HFF-Myc (cell line): ENCODE measurements at regions not wholly inside any gene's neighbourhood (a gene's known extent, or its start where the extent isn't known, plus 50 kb on each side); places are given as distances from the start of the nearest gene placed in this dataset.

Experiments
- DNase-seq: peaks from one replicate; pipeline ENCODE4 v3.0.0-alpha.2; 2011; ENCODE audit warnings: low read depth; ENCODE audit errors: extremely low read depth
- H3K4me3 ChIP-seq: replicated peaks from 2 replicates; pipeline ENCODE4 v1.5.1; 2011; ENCODE audit warnings: low read depth, mild to moderate bottlenecking, control low read depth, low read length
- CTCF ChIP-seq: IDR thresholded peaks from 2 replicates; pipeline ENCODE4 v1.5.1; 2012; ENCODE audit warnings: mild to moderate bottlenecking, low read depth, low read length, control low read depth; ENCODE audit errors: missing control alignments

GRCh38 chr18:10265560-10266333 is 188.7 kb upstream of the APCDD1 start:
- no peak for DNase-seq
- no peak for TF ChIP-seq CTCF

GRCh38 chr18:10266334-10266590 is 188.2 kb upstream of the APCDD1 start:
- no peak for DNase-seq
- TF ChIP-seq CTCF, result no peak
- H3K4me3 ChIP-seq, result no peak overlapping the region

More at GRCh38 chr18:10265560-10266333, 188.7 kb upstream of the APCDD1 start:
- no peak overlapping the region for H3K4me3 ChIP-seq

- H3K4me3 ChIP-seq, result no peak overlapping the region
- DNase-seq, result no peak
- no peak for TF ChIP-seq CTCF
Measured at GRCh38 chr18:10269261-10269660, 185.2 kb upstream of the APCDD1 start.

- no peak overlapping the region for H3K4me3 ChIP-seq
- no peak for TF ChIP-seq CTCF
- no peak for DNase-seq
Measured at GRCh38 chr18:10270151-10270571, 184.3 kb upstream of the APCDD1 start.

GRCh38 chr18:10271481-10271880 is 183.0 kb upstream of the APCDD1 start:
- H3K4me3 ChIP-seq, result no peak overlapping the region
- no peak for TF ChIP-seq CTCF
- DNase-seq, result no peak

- peak; percentile 59 for DNase-seq
- no peak for TF ChIP-seq CTCF
- H3K4me3 ChIP-seq, result no peak overlapping the region
Measured at GRCh38 chr18:10274301-10274700, 180.1 kb upstream of the APCDD1 start.

DNA sequence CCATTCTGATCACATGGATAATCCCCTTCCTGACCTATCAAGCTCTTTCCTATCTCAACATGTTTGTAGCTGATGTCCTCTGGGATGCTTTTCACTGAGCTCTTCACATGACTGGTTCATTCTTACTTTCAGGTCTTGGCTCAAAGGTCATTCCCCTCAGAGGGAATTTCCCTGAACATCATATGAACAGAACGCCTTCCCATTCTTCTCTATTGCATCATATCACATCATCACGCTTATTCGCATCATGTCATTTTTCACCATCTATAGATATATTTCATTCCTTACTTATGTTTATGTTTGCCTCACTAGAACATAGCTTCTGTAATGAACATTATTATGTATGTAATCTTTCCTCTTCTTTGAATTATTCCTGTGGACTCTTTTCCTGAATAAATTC is 178.9 kb upstream of the APCDD1 start:
- no peak overlapping the region for H3K4me3 ChIP-seq
- DNase-seq, result no peak
- TF ChIP-seq CTCF, result no peak
